Ascending aorta (tissue), 2 donors: ENCODE measurements at regions not wholly inside any gene's neighbourhood (a gene's known extent, or its start where the extent isn't known, plus 50 kb on each side); places are given as distances from the start of the nearest gene placed in this dataset.

Experiments used
- DNase-seq, 2 donors: peaks; one replicate each; pipeline ENCODE4 v3.0.0-alpha.2; 2019; ENCODE audit warnings: low spot score in 2 of 2
- H3K27ac ChIP-seq, 2 donors: fragments of 200-600 bp; sonication (generic); one replicate each; pipeline ENCODE4 v1.5.1; 2016 to 2017; ENCODE audit warnings: mild to moderate bottlenecking in 1 of 2
- H3K27me3 ChIP-seq: fragments of 200-600 bp; sonication (generic); one replicate; pipeline ENCODE4 v1.5.1; 2017
- H3K36me3 ChIP-seq, 2 donors: fragments of 200-600 bp; sonication (generic); one replicate each; pipeline ENCODE4 v1.5.1; 2016
- H3K4me1 ChIP-seq, 2 donors: fragments of 200-600 bp; sonication (generic); one replicate each; pipeline ENCODE4 v1.5.1; 2016 to 2017; ENCODE audit warnings: mild to moderate bottlenecking in 1 of 2
- H3K4me3 ChIP-seq, 2 donors: fragments of 200-600 bp; sonication (generic); one replicate each; pipeline ENCODE4 v1.5.1; 2016 to 2017; ENCODE audit warnings: mild to moderate bottlenecking in 1 of 2
- H3K9me3 ChIP-seq, 2 donors: fragments of 200-600 bp; sonication (generic); one replicate each; pipeline ENCODE4 v1.5.1; 2016
- intact Hi-C: fragments of 100-400 bp; cut with DNase I; formaldehyde crosslinking; loops from one replicate; pipeline ENCODE4 v1.15.1; 2023
- TF ChIP-seq, protein P1 (sequence below), 3 experiments: fragments of 200-600 bp in 2 of 3; fragments of 450-650 bp in 1 of 3; sonication (generic) in 2 of 3; IDR thresholded peaks; one replicate each; pipeline ENCODE4 v1.5.1; 2016 to 2019; ENCODE audit warnings: antibody characterized with exemption in 3 of 3, mild to moderate bottlenecking in 1 of 3, moderate library complexity in 1 of 3

DNA sequence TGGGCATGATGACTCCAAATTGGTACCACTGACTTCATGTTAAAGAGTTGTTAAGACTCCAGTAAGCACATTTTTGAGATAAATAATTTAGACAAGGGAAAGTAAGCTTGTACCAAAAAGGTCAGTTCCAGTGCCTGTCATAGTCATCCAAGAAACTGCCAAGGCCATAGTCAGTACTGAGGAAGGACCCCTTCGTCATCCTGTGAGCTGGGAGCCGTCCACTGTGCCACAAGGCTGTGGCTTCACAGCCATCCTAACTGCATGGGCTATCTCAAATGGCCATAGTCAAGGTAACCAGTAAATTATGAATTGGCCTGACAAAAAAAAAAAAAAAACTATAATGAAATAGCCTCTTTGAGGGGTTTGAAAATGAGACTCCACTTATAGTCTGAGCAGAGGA is 207.2 kb downstream of the C7orf25 start:
- intact Hi-C loops: no loop called here
- no peak for DNase-seq

DNA sequence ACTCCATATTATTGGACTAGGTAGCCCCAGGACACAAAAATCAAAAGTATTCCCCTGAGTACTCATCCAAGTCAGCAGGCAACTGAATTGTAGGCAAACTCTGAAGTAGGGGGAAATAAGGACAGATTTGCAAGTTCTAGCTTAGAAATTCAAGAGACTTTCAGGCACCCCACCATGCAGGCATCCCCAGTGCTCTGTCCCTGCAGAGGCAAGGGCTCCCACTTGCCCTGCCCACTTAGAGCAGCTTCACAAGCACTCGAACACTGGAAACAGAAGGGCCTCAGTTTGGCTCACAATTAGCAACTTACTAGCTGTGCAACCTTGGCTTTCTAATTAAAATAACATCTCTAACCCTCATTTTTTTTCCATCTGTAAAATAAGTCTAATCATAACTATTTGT is 209.2 kb downstream of the C7orf25 start:
- no peaks in the 10 kb centered on the region for H3K36me3 ChIP-seq
- TF ChIP-seq, protein P1, sequence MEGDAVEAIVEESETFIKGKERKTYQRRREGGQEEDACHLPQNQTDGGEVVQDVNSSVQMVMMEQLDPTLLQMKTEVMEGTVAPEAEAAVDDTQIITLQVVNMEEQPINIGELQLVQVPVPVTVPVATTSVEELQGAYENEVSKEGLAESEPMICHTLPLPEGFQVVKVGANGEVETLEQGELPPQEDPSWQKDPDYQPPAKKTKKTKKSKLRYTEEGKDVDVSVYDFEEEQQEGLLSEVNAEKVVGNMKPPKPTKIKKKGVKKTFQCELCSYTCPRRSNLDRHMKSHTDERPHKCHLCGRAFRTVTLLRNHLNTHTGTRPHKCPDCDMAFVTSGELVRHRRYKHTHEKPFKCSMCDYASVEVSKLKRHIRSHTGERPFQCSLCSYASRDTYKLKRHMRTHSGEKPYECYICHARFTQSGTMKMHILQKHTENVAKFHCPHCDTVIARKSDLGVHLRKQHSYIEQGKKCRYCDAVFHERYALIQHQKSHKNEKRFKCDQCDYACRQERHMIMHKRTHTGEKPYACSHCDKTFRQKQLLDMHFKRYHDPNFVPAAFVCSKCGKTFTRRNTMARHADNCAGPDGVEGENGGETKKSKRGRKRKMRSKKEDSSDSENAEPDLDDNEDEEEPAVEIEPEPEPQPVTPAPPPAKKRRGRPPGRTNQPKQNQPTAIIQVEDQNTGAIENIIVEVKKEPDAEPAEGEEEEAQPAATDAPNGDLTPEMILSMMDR (IDR thresholded peaks at IDR 0.05): no peak

More for the DNA sequence above, 207.2 kb downstream of the C7orf25 start:
- H3K27ac ChIP-seq: no peak overlapping the region
- peaks cover 0 to 2% of the 10 kb centered on the region in 2 donors for H3K4me1 ChIP-seq
- H3K36me3 ChIP-seq: no peaks in the 10 kb centered on the region
- no peak overlapping the region for H3K4me3 ChIP-seq
- TF ChIP-seq, protein P1 (IDR thresholded peaks at IDR 0.05): no peak
- H3K27me3 ChIP-seq: no peaks in the 10 kb centered on the region
- H3K9me3 ChIP-seq: no peaks in the 10 kb centered on the region

DNA sequence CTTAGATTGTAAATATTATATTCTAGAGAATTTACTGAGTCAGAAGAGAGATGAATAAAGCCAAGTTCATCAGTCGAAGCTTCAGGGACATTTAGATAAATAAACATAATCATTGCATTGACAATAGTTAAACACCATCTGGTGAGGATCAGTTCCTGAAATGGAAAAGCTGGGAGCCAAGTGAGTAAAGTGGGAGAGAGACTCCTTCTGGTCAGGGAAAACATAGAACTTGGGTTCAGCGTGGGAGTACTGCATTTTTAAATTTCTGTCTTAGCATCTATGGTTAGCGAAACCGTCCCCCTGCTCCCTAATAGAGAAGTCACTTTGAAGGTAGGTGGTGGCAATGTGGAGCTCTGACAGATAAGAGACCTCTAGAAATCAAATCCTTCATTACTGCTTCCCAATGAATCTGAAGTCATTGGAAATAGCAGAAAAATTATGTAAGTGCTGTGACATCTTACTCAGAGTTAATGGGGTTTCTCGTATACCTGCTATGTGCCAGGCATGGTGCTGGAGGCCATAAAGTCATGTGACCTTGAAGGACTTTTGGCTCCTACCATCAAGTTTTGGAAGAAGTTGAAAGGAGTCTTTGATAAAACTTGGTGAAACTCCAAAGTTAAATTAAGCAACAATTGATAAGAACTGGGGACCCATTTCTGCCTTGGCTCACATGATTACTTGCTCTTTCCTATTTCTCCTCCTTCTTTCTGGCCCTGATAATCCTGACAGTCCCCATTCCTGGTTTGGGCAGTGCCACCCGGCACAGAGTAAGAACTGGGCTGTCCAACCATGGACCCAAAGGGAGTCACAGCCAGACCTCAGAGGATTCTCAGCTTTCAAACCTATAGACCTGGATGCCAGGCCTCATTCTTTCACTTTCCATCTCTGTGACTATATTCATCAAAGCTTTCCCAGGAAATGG is 211.2 kb downstream of the C7orf25 start:
- intact Hi-C loops: no loop called here
- Histone ChIP-seq H3K4me3 (no peak overlapping the region), H3K36me3 (no peaks in the 10 kb centered on the region), H3K27ac (no peak overlapping the region), H3K27me3 (no peaks in the 10 kb centered on the region), H3K4me1 (peaks cover 0 to 2% of the 10 kb centered on the region in 2 donors), H3K9me3 (no peaks in the 10 kb centered on the region)
- TF ChIP-seq, protein P1 (IDR thresholded peaks at IDR 0.05): no peak
- no peak for DNase-seq

More for the DNA sequence above, 209.2 kb downstream of the C7orf25 start:
- intact Hi-C loops: no loop called here
- peaks cover 0 to 2% of the 10 kb centered on the region in 2 donors for H3K4me1 ChIP-seq
- H3K4me3 ChIP-seq: no peak overlapping the region
- no peaks in the 10 kb centered on the region for H3K9me3 ChIP-seq
- no peak for DNase-seq
- H3K27ac ChIP-seq: no peak overlapping the region
- H3K27me3 ChIP-seq: no peaks in the 10 kb centered on the region

DNA sequence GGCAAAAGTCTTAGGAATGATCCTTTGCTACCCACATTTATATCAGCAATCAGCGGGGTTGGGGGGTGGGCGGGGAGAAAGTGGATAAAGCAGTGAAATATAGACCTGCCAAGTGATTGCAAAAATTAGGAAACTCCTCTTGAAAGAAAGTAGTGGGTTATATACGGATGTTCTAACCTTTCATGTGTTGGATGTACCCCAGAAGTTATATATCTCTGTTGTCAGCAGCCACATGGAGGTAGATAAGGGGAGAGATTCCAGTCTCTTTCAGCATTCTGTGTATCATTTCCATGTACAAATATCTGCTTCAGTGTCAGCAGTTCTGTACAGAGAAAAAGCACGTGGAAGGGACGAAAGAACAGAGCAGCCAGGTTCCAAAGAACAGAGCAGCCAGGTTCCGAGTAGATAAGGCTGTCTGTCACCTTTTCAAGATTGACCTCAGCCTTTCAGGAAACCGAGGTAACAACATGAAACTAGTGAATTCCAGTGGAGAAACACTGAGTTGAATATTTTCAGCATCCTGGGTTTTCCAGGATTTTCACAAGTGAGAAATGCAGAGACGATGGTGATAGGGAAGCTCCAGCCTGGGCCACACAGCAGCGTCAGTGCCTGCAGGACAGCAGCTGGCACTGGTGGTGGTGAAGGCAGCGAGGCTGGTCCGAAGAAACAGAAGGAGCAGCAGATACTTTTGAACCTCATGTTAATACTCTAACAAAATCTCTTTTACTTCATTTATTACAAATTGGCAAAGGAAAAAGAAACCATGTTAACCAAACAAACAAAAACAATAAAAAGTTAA is 212.3 kb downstream of the C7orf25 start:
- H3K27me3 ChIP-seq: no peaks in the 10 kb centered on the region
- H3K4me3 ChIP-seq: no peak overlapping the region
- no peaks in the 10 kb centered on the region for H3K36me3 ChIP-seq
- TF ChIP-seq, protein P1 (IDR thresholded peaks at IDR 0.05): no peak
- no peak overlapping the region for H3K27ac ChIP-seq
- peaks cover 0 to 2% of the 10 kb centered on the region in 2 donors for H3K4me1 ChIP-seq
- H3K9me3 ChIP-seq: no peaks in the 10 kb centered on the region
- DNase-seq: no peak
- intact Hi-C loops: loop anchor here (10.0 kb wide), 1 partner anchor 725 kb away; no protein-coding TSS in a partner anchor

DNA sequence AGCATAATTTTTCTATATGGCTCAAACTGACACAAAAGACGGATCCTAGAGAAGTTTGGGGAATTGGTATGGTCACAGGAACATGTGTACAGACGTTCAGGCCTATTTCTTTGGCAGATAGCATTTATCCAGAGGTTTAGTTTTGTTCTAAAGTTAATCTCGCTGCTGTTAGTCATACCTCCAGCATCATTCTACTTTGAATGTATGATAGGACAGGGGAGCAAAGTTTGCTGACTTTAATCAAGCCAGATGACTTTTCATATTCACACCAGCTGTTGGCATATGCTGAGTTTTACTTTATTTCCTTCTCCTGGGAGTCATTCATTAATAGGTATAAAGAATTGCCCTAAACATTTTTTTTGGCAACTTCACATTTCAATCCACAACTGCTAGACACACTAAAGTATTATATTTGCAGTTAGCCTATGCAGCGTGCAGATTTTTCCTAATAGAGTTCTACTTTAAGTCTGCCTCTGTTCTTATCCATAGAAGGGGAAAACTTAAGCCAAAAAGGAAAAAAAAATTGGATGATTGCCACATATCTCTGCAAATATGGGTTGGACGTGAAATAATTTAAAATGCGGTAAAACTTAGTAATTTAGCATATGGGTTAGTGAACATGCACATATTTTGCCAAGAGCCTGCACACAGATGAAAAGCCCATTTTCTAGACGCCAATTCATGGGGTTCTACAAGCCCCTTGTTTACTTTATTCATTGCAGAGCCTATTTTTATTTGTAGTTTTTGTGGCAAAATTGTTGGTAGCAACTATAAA is 213.1 kb downstream of the C7orf25 start:
- intact Hi-C loops: loop anchor here (10.0 kb wide), 1 partner anchor 724 kb away; no protein-coding TSS in a partner anchor
- TF ChIP-seq, protein P1 (IDR thresholded peaks at IDR 0.05): no peak
- Histone ChIP-seq H3K27ac (no peak overlapping the region), H3K4me1 (peaks cover 0 to 2% of the 10 kb centered on the region in 2 donors), H3K36me3 (no peaks in the 10 kb centered on the region), H3K27me3 (no peaks in the 10 kb centered on the region), H3K4me3 (no peak overlapping the region), H3K9me3 (no peaks in the 10 kb centered on the region)
- no peak for DNase-seq
